Iris pigment epithelial cell (primary cell): ENCODE measurements at regions not wholly inside any gene's neighbourhood (a gene's known extent, or its start where the extent isn't known, plus 50 kb on each side); places are given as distances from the start of the nearest gene placed in this dataset.
"Not testable (repeated sequence)": the region's sequence is repeated elsewhere in the genome, so short reads cannot be mapped to it uniquely, and the experiment has no call there.

Experiments used
- DNase-seq: peaks from one replicate; pipeline ENCODE4 v3.0.0-alpha.2; 2011; ENCODE audit warnings: low read depth

DNA sequence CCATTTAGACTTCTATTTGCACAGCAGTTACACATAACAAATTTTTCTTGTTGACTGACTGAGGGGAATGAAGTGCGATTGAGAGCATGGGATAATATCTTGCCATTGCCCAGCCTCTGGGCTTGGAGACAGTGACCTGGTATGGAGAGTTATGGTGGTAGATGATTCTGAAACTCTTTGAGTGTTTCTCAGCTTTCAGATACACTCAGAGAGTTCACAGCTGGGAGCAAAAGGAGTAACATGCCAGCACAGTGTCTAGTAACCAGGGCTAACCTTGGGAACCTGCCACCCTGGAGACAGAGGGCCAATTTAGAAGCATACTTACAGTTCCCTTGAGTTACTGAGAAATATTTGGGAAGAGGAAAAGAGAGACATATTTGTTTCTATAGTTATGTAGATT is 1099.3 kb upstream of the CELF4 start:
- no peak for DNase-seq

DNA sequence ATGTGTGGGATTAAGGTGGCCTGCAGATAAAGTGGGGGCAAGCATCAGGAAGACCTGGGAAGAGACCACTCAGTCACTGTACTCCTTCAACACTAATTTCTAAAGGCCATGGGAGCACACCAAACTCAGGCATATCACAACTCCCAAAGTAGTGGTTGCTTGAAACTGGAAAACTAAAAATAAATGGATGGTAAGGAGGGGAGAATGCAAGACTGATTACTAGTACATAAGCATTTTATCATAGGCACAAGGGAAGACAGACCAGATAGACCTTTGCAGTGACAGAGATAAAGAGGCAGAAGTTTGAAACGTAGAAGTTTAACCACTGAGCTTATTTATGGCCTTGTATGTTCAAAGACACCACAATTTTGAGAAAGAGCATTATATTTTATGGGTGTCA is 1098.1 kb upstream of the CELF4 start:
- DNase-seq: no peak

DNA sequence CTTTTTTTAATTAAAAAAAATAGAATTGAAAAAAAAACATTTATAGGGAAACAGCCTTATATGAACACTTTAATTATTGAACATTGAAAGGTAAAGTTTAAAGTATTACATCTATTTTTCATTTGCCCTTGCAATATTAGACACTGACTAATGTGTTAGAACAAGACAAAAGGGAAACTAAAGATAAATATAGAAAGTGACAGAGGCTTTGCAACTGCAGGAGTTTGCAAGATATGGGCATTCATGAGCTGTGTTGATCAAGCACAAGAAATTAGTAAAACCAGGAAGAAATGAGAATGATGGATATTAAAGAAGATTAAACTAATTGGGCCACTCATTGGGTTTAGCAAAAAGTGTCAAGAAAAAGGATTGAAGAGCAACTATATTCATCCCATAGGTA is 1097.7 kb upstream of the CELF4 start:
- no peak for DNase-seq

DNA sequence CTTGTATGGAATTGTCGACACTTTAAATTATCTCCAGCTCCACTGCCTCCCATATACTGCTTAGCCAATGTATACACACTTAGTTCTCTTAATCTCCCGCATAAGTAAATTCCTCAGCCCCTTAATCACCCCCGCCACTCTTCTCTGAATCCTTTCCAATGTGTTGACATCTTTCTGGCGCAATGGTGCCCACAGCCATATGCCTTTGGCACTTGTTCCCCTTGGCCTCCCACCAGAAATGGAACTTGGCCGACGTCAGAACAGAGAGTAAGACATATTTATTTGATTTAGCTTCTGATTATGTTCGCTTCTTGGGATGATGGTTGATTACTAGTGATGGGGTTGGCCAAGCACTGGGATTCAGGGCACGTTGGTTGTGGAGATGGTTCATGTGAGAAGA is 1089.3 kb upstream of the CELF4 start:
- no peak for DNase-seq

DNA sequence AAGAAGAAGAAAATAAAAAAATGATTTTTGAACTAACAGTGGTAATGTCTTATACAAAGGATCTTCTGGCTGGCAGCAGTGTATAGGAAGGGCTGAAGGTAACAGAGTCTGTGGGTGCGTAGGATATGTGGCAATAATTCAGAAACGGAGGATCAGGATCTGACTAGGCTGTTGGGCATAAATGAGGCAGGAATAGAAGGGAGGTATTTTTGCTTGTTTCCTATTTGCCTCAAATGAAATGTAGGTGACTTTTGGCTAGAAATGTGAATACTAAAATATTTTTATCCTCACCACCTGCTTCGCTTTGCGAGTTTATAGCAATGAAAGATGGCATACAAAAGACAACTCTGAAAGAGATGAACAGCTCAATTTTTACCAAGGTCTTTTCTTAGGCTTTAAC is 1086.1 kb upstream of the CELF4 start:
- no peak for DNase-seq

DNA sequence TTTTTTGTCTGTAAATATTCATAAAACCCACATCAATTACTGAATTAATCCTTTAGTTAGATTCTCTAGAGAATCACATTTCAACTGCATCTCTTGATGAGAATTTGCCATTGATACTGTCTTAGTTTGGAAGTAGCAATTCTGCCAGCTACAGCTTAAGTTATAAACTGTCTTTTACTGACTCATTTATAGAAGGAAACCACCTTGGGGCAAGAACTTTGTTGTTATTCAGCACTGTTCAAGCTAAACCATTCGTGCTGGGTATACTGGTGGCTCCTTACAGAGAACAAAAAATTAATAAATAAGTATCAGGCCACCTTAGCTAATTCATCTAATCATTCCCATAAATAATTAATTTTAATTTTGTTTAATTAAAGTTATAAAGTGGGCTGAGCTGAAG is 1082.6 kb upstream of the CELF4 start:
- no peak for DNase-seq

DNA sequence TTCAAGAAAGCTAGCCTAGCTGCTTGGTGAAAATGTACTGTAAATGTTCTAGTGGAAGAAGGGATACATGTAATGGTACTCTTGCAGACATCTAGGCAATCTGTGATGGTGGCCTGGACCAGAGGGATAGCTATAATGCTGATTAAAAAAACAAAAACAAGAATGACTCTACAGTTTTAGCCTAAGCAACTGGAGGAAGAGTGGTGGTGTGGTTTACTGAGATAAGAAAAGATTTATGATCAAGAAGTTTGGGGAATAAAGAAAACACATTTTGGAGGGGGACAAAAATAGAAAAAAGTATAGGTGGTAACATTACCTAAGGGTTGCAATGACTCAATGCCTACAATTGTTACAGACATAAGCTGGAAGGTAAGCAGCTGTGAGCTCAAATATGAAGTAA is 1080.7 kb upstream of the CELF4 start:
- DNase-seq: no peak

DNA sequence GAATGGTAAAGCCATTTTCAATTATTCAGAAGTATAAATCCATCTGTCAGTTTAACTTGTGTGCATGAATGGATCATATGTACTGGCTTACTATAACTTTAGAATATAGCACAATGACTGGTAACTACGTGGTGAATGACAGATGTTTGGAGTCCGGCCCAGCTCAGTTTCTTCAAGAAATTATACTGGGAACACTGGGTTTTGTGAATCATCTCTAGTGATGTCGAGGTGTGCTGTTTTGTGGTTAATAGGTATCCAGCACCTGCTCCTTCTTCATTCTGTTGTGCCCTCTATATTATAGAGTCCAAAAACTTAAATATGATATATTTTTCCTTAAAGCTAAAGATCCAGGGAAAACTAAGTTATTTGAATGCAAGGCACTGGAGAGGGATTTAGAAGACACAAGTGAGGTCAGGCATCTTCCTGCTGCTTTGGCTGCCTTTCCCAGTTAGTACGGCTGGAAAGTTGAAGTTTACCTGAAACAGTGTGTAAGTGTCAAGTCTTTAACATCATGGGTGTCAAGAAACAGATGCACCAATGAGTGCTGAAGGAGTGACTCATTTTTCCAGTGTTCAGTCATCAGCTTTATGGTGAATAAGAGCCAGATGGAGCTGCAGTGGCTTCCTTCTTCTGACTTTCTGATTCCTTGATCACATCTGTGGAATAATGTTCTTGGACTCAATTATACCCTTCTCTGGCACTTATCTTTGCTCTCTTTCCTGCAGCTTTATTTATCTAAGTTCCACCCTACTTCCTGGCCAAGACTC is 1079.5 kb upstream of the CELF4 start:
- DNase-seq: peak; percentile 1

DNA sequence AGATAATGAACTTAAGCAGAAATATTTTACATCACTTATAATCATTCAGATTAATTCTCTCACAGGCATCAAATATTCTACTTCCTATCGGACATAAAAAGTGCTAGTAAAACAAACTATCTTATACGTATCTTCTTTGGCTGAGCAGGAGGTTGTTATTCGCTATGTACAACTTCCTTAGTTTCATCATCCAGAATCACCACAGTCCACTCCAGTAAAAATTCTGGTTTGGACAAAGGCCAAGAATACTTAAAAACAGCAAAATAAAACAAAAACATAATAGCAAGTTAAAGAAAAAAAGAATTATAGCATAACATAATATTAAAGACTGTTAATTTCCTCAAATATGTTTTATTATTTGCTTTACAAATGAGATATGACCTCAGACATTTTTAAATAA is 1077.1 kb upstream of the CELF4 start:
- DNase-seq: no peak

DNA sequence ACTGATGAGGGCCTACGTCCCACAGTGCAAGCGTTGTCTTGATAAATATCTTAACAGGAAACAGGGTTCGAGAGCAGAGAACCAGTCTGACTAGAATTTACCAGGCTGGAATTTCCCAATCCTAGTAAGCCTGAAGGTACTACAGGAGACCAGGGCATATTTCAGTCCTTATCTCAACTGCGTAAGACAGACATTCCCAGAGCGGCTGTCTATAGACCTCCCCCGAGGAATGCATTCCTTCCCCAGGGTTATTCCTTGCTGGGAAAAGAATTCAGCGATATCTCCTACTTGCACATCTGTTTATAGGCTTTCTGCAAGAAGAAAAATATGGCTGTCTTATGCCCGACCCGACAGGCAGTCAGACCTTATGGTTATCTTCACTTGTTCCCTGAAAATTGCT is 1074.1 kb upstream of the CELF4 start:
- DNase-seq: not testable (repeated sequence)

DNA sequence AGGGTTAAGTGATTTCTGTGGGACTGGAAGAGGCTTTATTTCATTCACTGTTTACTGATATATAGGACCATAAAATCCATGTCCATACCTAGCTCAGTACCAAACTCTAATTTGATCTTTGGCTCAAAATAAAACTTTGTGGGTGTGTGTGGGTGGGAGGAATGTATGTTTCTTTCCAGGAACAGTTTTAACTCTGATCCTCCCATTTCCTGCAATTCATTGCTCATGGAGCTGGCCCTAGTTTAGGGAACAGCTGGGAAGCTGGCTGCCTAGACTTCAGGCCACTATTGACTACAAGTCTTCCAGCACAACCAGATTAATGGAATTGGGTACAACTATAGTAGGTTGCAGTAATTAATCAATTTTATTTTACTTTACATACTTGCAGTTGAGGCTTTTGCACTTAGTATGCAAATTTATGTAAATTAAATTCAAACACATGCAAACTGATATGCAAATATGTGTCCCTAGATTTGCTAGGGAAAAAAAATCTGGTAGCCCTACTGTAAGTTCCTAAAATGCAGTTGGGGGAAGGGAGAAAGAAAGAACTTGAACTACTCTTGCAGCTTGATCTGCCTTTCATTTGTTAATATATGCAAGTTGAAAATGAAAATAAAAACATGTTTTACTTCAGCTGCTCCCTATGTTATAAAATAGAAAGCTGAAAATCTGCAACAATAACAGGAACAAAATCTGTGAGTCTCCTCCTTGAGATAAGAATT is 1070.3 kb upstream of the CELF4 start:
- DNase-seq: no peak

DNA sequence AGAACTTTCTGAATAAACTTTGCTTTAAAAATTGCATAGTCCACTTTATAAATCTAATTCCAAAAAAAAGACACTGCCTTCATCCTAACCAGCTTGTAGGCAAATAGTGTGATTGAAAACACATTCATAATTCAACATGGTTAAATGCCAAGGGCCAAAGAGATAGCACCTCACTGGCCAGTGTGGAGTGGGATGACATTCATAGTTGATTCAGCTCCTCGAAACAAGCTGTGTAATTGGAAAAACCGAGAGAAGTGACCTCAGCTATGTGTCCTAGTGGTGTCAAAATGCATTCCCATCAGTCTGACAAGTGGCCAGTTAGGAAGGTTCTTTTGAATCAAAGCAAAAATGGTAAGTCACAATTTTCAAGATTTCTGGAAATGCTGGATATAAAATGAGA is 1068.5 kb upstream of the CELF4 start:
- no peak for DNase-seq

DNA sequence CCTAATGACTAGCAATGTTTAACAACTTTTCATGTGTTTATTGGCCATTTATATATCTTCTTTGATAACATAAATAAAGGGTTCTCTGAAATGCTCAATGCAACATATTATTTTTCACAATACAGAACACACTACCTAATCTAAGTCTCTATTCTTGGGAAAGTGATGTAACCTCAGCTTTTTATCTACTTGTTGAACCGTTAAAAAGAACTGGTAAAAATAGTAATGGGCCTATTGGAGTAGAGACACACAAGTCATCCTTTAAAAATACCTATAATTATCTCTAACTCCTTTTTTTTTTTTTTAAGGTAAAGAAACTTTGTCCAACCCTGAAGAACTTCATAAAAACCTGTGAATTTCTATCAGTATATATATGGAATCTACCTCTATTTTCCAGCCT is 1067.7 kb upstream of the CELF4 start:
- no peak for DNase-seq

DNA sequence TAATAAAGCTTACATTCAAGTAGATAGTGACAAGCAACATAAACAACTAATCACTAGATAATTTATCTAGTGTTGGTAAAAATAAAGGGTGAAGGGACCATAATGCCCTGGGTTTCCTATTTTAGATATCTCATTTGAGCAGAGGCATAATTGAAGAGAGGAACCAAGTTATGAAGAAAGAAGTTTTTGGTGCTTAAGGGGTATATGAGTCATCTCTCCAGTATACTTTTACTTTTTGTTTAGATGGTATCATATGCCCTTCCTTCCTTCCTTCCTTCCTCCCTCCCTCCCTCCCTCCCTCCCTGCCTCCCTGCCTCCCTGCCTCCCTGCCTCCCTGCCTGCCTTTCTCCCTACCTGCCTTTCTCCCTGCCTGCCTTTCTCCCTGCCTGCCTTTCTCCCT is 1053.5 kb upstream of the CELF4 start:
- no peak for DNase-seq

DNA sequence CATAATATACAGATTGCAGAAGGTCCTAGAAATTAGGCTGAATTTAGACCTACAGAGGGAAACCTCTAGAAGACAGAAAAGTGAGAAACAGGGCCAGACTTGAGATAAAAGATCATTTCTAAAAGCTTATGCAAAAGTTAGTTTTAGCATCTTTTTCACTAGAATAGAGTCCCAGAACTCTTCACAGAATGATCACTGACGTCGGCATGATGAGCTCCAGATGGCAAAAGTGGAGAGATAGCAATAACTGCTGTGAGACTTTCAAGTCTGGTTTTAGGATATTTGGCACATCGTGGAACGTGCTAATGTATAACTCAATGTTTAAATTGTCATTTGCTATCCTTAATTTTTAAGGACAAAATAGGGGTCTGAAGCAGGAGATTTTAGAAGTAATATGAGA is 1050.7 kb upstream of the CELF4 start:
- DNase-seq: no peak

DNA sequence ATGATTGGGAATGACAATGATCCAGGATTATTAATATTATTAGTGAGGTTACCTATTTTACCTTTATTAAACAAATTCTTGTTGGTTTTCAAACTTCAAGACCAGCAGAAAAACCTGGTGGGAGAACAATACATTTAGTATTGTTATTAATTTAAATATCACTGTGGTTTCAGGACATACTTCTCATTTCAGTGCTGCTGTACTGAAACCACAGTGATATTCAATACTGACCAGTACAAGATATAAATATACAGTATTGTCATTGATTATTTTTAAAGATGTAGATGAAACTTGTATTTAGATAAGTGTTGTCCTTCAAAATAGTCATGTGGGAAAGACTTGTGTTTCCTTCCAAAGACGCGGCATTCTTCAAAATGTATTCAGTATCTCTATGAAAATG is 1047.3 kb upstream of the CELF4 start:
- DNase-seq: no peak

DNA sequence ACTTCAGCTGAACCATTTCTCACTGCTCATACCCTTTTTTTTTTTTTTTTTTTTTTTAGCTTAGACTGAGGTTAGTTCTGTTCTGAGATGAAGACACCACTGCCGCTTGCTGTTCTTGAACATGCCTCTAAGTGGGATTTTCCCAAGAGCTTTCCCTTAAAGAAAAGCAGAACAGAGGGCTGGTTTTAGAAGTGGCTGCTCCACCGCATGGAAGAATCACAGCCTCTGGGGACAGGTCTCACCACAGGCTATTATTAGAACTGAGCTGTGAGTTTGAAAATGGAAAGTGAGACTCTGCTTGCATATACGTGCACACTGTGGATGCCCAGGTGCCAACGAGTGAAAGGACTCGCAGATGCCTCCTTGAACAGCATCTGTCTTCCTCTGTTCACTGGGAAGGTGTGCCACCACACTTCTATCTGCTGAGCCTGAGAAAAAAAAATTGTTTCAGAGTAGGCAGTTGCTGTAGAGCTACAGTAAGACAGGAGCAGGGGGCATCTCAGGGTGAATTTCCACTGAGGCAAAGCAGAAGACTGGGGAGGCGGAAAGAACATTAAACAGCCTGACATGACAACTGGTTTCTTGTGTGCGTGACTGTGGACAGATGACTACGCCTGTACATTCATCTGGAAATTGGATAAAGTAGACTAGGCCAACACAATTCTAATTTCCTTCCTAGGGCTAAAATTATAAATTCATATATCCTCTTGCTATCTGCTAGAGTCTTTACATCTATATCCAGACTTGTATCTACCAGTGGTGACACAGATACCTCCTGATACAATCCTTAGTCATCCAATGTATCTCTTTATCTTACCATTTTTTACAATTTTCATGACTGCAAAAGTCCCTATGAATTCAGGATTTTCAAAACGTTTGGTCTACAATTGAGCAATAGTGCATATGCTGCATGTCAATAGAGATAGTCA is 1045.7 kb upstream of the CELF4 start:
- no peak for DNase-seq

DNA sequence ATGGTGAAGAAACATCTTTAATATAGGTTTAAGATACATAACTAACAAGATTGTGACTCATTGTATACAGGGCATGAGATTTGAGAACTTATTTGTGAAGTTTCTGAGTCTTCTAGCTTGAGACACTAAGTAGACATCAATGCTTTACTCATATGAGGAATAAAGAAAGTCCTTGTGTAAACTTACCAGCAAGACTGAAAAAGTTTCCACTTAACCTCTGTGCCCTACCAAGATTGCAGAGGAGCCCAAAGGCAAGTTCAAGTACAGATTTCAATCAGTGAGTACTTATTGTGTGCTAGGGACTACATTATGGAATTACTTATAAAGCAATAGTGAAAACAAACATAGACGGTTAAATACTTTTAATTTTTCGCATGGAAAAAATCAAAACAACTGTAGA is 1041.2 kb upstream of the CELF4 start:
- DNase-seq: no peak

DNA sequence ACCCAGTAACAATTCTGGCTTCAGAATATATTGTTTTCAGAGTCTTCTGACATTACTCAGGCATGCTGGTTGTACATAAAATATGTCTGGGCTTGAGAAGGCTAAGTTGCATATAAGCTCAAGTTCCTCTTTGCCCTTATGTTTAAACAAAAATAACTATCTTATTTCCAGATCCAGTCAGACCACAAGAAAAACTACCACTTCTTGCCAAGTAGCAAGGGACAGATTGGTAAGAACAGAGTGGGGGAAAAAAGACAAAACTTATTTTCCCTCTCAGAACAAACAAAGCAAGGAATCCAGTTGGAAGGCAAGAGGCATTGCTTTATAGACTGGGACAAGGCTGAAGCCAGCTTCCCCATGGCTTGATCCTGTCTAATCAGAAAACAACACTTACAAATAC is 1036.7 kb upstream of the CELF4 start:
- no peak for DNase-seq

DNA sequence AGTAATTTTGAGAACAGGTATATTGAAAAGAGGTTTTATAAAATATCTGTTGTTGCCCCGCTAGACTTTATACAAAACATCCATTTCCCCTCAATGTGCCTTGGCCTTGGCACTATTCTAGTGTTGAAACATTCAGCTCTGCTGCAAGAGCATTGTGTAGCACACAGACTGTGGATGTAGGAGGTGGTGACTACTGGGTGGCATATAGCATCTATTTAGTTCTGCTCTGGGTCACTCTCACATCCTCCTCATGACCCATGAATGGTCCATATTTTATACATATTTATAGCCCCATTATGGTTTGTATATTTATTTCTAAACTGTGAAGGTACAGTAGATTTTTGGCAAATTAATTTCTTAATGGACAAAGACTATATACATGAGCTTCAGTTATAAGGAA is 1022.0 kb upstream of the CELF4 start:
- DNase-seq: no peak

DNA sequence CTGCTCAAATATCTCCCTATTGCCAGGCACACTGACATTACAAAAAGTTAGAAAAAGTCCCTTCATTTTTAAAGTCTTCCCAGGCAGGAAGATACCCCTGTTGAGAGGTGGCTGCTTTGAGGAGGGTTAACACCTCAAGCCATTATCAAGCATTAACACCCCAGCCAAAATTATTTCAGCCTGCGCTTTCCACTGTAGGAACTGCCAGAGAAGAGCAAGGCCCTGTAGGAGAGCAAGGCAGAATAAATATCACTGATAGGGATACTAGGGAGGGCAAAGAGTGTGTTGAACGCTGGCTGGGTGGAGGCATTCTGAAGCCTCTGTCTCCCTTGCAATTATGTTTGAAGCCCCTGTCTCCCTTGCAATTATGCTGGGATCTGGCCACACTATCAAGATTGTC is 1020.7 kb upstream of the CELF4 start:
- no peak for DNase-seq

DNA sequence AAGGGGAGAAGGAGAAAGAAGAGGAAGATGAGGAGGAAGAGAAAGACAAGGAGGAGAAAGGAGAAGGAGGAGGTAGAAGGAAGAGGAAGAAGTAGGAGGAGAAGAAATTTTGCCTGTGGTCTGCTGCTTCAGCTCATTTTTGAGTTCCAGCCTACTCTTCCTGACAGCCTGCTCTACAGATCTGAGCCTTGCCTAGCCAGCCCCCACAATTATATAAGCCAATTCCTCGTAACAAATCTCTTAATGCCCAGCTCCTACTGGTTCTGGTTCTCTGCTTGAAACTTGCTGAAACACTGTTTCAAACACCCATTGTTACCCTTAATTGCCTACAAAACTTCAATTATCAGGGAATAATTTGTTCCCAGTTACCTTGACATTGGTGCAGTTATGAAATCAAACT is 1014.2 kb upstream of the CELF4 start:
- no peak for DNase-seq

DNA sequence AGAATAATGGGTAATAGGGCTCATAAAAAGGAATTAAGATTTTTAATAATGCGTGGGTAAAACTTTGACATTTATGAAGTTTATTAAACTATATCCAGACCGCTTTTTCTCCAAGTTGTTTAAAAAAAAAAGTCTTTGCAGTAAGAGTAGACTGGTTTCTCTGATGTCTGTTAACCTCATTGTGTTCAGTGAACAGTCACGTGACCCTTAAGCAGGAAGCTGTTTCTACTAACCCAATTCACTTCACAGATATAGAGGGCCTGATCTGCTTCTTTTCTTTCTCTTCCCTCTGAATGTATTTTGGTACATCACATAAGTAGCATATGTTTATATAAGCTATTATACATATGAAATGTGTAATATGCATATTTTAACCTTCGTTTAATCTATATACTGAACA is 1011.3 kb upstream of the CELF4 start:
- DNase-seq: no peak
